IMR-90 (cell line): ENCODE measurements at regions not wholly inside any gene's neighbourhood (a gene's known extent, or its start where the extent isn't known, plus 50 kb on each side); places are given as distances from the start of the nearest gene placed in this dataset.

Experiments
- ATAC-seq: fragments of 200-7000 bp; cut with Tn5 transposase; 2 replicates; pipeline ENCODE4 v1.9.1; 2020; ENCODE audit warnings: low read depth, mild to moderate bottlenecking, moderate library complexity
- BruUV-seq: library from RNA; stranded (reverse); fragments of 400-500 nt; replicated peaks from 2 replicates; lab custom pipeline; 2021; lab: Mats Ljungman, UMichigan
- CTCF ChIA-PET: fragments of 300-600 bp; formaldehyde crosslinking; extraction: SDS; loops from one replicate; lab custom pipeline; 2021; ENCODE audit warnings: antibody characterized with exemption; lab: Yijun Ruan, JAX
- POLR2A ChIA-PET: fragments of 300-600 bp; sonication (Branson Sonifier 250); formaldehyde crosslinking; loops from one replicate; lab custom pipeline; 2022; ENCODE audit warnings: antibody characterized with exemption; ENCODE audit not compliant: unreplicated experiment; lab: Charles Lee
- DNase-seq: peaks from one replicate; pipeline ENCODE4 v3.0.0; 2013
- H2AFZ ChIP-seq: replicated peaks from 2 replicates; pipeline ENCODE3; 2013; ENCODE audit warnings: low read length, mild to moderate bottlenecking; ENCODE audit not compliant: poor library complexity
- H2AK5ac ChIP-seq: 2 replicates; pipeline ENCODE4 v1.6.1; 2013; ENCODE audit warnings: low read depth, low read length, inconsistent platforms
- H2AK9ac ChIP-seq: replicated peaks from 2 replicates; pipeline ENCODE3; 2013; ENCODE audit warnings: mild to moderate bottlenecking, low read depth, low read length, moderate library complexity; ENCODE audit not compliant: poor library complexity
- H2BK120ac ChIP-seq: 2 replicates; pipeline ENCODE4 v1.6.1; 2013; ENCODE audit warnings: low read depth, low read length, inconsistent platforms
- H2BK15ac ChIP-seq: 3 replicates; pipeline ENCODE4 v1.6.1; 2013; ENCODE audit warnings: low read depth, low read length, inconsistent platforms
- H2BK20ac ChIP-seq: 2 replicates; pipeline ENCODE4 v1.6.1; 2013; ENCODE audit warnings: low read depth, mild to moderate bottlenecking, inconsistent platforms, low read length, moderate library complexity
- H2BK5ac ChIP-seq: 2 replicates; pipeline ENCODE4 v1.6.1; 2013; ENCODE audit warnings: mild to moderate bottlenecking, low read depth, low read length, inconsistent platforms; ENCODE audit not compliant: poor library complexity, severe bottlenecking
- H3K14ac ChIP-seq: replicated peaks from 2 replicates; pipeline ENCODE4 v1.6.1; 2013; ENCODE audit warnings: low read depth, low read length, inconsistent platforms
- H3K18ac ChIP-seq: 2 replicates; pipeline ENCODE4 v1.6.1; 2013; ENCODE audit warnings: low read depth, low read length, control low read depth
- H3K23ac ChIP-seq: 2 replicates; pipeline ENCODE4 v1.6.1; 2013; ENCODE audit warnings: low read depth, low read length, inconsistent platforms
- H3K27ac ChIP-seq: 2 replicates; pipeline ENCODE4 v1.5.1; 2013; ENCODE audit warnings: mild to moderate bottlenecking, control low read depth, low read length; ENCODE audit not compliant: insufficient read depth
- H3K27me3 ChIP-seq: 2 replicates; pipeline ENCODE4 v1.6.1; 2013; ENCODE audit warnings: low read length; ENCODE audit not compliant: control insufficient read depth, insufficient read depth
- H3K36me3 ChIP-seq: 2 replicates; pipeline ENCODE4 v1.6.1; 2013; ENCODE audit warnings: low read length, mixed read lengths; ENCODE audit not compliant: control insufficient read depth, insufficient read depth
- H3K4ac ChIP-seq: 2 replicates; pipeline ENCODE4 v1.6.1; 2013; ENCODE audit warnings: low read depth, low read length, inconsistent platforms
- H3K4me1 ChIP-seq: 2 replicates; pipeline ENCODE4 v1.6.1; 2013; ENCODE audit warnings: low read length, mixed read lengths; ENCODE audit not compliant: control insufficient read depth, insufficient read depth
- H3K4me2 ChIP-seq: 2 replicates; pipeline ENCODE4 v1.6.1; 2013; ENCODE audit warnings: low read depth, mild to moderate bottlenecking, control low read depth, low read length, moderate library complexity
- H3K4me3 ChIP-seq: 2 replicates; pipeline ENCODE4 v1.5.1; 2013; ENCODE audit warnings: low read depth, mild to moderate bottlenecking, control low read depth, low read length, moderate library complexity; ENCODE audit not compliant: insufficient read depth
- H3K56ac ChIP-seq: 2 replicates; pipeline ENCODE4 v1.6.1; 2013; ENCODE audit warnings: low read length, inconsistent platforms; ENCODE audit not compliant: insufficient read depth; ENCODE audit errors: extremely low read depth
- H3K79me1 ChIP-seq, 2 experiments: 2 replicates each; pipeline ENCODE4 v1.6.1; 2013; ENCODE audit warnings: low read length in 2 of 2, inconsistent platforms in 1 of 2, low read depth in 1 of 2
- H3K9ac ChIP-seq: 2 replicates; pipeline ENCODE4 v1.6.1; 2013; ENCODE audit warnings: low read depth, low read length, control low read depth
- H3K9me1 ChIP-seq: 2 replicates; pipeline ENCODE4 v1.6.1; 2013; ENCODE audit warnings: low read length, inconsistent platforms; ENCODE audit not compliant: insufficient read depth
- H3K9me3 ChIP-seq: 2 replicates; pipeline ENCODE4 v1.6.1; 2013; ENCODE audit warnings: low read length; ENCODE audit not compliant: control insufficient read depth, insufficient read depth
- H4K20me1 ChIP-seq: 2 replicates; pipeline ENCODE4 v1.6.1; 2013; ENCODE audit warnings: low read length, inconsistent platforms; ENCODE audit not compliant: insufficient read depth
- H4K5ac ChIP-seq: 2 replicates; pipeline ENCODE4 v1.6.1; 2013; ENCODE audit warnings: mild to moderate bottlenecking, low read depth, low read length, control low read depth
- H4K8ac ChIP-seq, 2 experiments: 2 replicates each; pipeline ENCODE4 v1.6.1; 2013; ENCODE audit warnings: low read depth in 2 of 2, low read length in 2 of 2, control low read depth in 1 of 2, inconsistent platforms in 1 of 2
- H4K91ac ChIP-seq: 2 replicates; pipeline ENCODE4 v1.6.1; 2013; ENCODE audit warnings: low read depth, low read length, inconsistent platforms; ENCODE audit not compliant: insufficient read depth
- NFE2L2 ChIP-seq: fragments of 150-350 bp; IDR thresholded peaks from 2 replicates; pipeline ENCODE4 v1.6.1; 2016; ENCODE audit warnings: low read depth, mild to moderate bottlenecking, low read length
- POLR2A ChIP-seq: IDR thresholded peaks from 2 replicates; pipeline ENCODE4 v1.6.1; 2012; ENCODE audit warnings: mild to moderate bottlenecking, low read depth, low read length
- WGBS, 2 experiments: methylation state at CpG; one replicate each; pipeline versions ENCODE4 v1.1.5 to v1.1.7; 2013; ENCODE audit warnings: missing lambda C conversion rate in 2 of 2; ENCODE audit not compliant: insufficient read length in 1 of 2; ENCODE audit errors: extremely low coverage in 2 of 2; 5-methylcytosine and 5-hydroxymethylcytosine counted together
- dilution Hi-C: fragments of 300-500 bp; cut with HindIII; formaldehyde crosslinking; loops from one replicate; pipeline ENCODE4 v1.14.3; 2018; ENCODE audit warnings: low sequenced_read_pairs; ENCODE audit not compliant: unreplicated experiment
- in situ Hi-C: fragments of 300-500 bp; cut with MboI; formaldehyde crosslinking; loops from 3 replicates; pipeline ENCODE4 v1.14.3; 2019; ENCODE audit warnings: low sequenced_read_pairs, inconsistent platforms, mixed read lengths
- intact Hi-C: fragments of 100-400 bp; cut with micrococcal nuclease; formaldehyde crosslinking; loops from 2 replicates; pipeline ENCODE4 v1.10.0; 2022

DNA sequence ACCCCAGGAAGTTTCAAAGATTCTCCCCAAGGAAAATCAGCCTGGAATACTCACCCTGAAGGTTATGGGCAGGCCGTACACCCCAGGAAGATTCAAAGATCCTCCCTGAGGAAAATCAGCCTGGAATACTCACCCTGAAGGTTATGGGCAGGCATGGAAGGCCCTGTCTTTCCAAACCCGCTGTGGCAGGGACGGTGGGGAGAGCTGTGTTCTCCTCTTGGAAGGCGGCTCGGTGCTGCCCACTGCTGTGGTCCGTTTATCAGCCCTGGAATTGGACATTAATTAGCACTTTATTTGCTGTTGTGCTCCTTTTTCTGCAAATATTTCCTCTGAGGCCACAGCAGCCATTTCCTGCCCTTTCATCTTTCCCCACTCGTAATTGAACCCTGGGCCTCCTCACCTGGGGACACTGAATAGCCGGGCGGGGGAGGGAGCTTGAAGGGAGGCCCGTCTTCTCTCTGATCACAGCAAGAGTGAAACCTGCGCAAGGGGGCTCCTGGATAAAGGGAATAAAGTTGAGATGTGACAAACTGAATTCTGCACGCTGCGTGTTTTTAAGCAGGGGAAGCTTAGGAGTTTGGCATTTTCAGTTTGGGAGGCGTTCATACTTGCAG, 308.7 kb upstream of the SALL3 start:
- no peak overlapping the region for H2BK5ac ChIP-seq
- dilution Hi-C loops = no loop called here
- no peak overlapping the region for H3K14ac ChIP-seq
- H2BK20ac ChIP-seq = no peak overlapping the region
- no peak overlapping the region for H3K18ac ChIP-seq
- H3K27me3 ChIP-seq = no peaks in the 10 kb centered on the region
- DNase-seq (no peak), ATAC-seq (no peak)
- in situ Hi-C loops = no loop called here
- H2AFZ ChIP-seq = no peak overlapping the region
- POLR2A ChIA-PET = no interaction called here
- no peak for TF ChIP-seq NFE2L2
- TF ChIP-seq POLR2A = no peak
- H4K20me1 ChIP-seq = no peaks in the 10 kb centered on the region
- H2AK9ac ChIP-seq = no peak overlapping the region
- H3K56ac ChIP-seq = no peak overlapping the region
- no peak overlapping the region for H3K4ac ChIP-seq
- no peak overlapping the region for H3K4me3 ChIP-seq
- intact Hi-C loops = no loop called here
- H2BK120ac ChIP-seq = no peak overlapping the region
- BruUV-seq = no TSS peak
- no peak overlapping the region for H3K27ac ChIP-seq
- peaks cover 42% of the 10 kb centered on the region for H3K9me3 ChIP-seq
- H4K5ac ChIP-seq = no peak overlapping the region
- H3K79me1 ChIP-seq = no peaks in the 10 kb centered on the region
- no peak overlapping the region for H3K9ac ChIP-seq
- H4K91ac ChIP-seq = no peak overlapping the region
- CTCF ChIA-PET = no interaction called here
- H2AK5ac ChIP-seq = no peak overlapping the region
- H2BK15ac ChIP-seq = no peak overlapping the region
- no peak overlapping the region for H4K8ac ChIP-seq
- H3K36me3 ChIP-seq = no peaks in the 10 kb centered on the region
- H3K4me1 ChIP-seq = no peaks in the 10 kb centered on the region
- no peak overlapping the region for H3K4me2 ChIP-seq
- 20% methylated on average over 1 of the region's 14 CpGs; no CpG with 5 or more reads in 1 of the 2 experiments for WGBS, 2 experiments
- no peak overlapping the region for H3K23ac ChIP-seq
- H3K9me1 ChIP-seq = no peaks in the 10 kb centered on the region
